Adrenal gland (tissue), 5 donors: ENCODE measurements at regions not wholly inside any gene's neighbourhood (a gene's known extent, or its start where the extent isn't known, plus 50 kb on each side); places are given as distances from the start of the nearest gene placed in this dataset.

ENCODE experiments used
- POLR2A ChIP-seq, 2 donors: fragments of 450-650 bp; IDR thresholded peaks; one replicate each; pipeline ENCODE4 v1.6.1; 2017; ENCODE audit warnings: antibody characterized with exemption in 2 of 2, mild to moderate bottlenecking in 2 of 2, moderate library complexity in 1 of 2
- TF ChIP-seq, protein P1 (sequence below), 6 experiments: fragments of 450-650 bp in 4 of 6; fragments of 200-600 bp in 2 of 6; sonication (generic) in 1 of 6; IDR thresholded peaks; 1 replicate in 5 of 6; 2 replicates in 1 of 6; pipeline versions ENCODE4 v1.5.1 to v1.8.0; 2016 to 2021; ENCODE audit warnings: antibody characterized with exemption in 6 of 6, mild to moderate bottlenecking in 2 of 6, moderate library complexity in 1 of 6
- donor health status: DM: no; HTN: no; CAD: no.

DNA sequence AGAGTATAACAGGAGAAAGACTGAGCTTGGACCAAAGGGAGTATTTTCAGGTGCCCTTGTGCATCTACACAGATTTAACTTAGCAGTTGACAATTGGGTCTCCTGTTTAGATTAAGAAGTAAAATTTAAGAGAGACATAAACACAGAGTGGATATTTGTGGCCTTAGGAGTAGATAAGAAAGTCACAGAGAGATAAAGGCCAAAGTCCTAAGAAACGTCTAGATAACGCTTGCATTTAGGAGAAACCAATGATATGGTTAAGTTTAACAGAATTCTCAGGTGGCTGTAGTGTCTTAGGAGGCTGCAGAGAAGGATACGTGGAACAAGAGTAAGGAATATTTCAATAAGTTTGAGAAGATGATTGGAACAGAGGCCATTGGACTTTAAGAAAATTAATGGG, 155.0 kb upstream of the DAB2 start:
- TF ChIP-seq POLR2A (IDR thresholded peaks at IDR 0.05) = no peak
- TF ChIP-seq, protein P1, sequence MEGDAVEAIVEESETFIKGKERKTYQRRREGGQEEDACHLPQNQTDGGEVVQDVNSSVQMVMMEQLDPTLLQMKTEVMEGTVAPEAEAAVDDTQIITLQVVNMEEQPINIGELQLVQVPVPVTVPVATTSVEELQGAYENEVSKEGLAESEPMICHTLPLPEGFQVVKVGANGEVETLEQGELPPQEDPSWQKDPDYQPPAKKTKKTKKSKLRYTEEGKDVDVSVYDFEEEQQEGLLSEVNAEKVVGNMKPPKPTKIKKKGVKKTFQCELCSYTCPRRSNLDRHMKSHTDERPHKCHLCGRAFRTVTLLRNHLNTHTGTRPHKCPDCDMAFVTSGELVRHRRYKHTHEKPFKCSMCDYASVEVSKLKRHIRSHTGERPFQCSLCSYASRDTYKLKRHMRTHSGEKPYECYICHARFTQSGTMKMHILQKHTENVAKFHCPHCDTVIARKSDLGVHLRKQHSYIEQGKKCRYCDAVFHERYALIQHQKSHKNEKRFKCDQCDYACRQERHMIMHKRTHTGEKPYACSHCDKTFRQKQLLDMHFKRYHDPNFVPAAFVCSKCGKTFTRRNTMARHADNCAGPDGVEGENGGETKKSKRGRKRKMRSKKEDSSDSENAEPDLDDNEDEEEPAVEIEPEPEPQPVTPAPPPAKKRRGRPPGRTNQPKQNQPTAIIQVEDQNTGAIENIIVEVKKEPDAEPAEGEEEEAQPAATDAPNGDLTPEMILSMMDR (IDR thresholded peaks at IDR 0.05) = no peak
